H1 (cell line): ENCODE measurements at regions not wholly inside any gene's neighbourhood (a gene's known extent, or its start where the extent isn't known, plus 50 kb on each side); places are given as distances from the start of the nearest gene placed in this dataset.

ENCODE experiments used
- ASH2L ChIP-seq: fragments of 200-600, 300-600 bp; sonication (generic); IDR thresholded peaks from one replicate; pipeline ENCODE4 v1.7.1; 2017; ENCODE audit warnings: low read length
- CHD1 ChIP-seq: IDR thresholded peaks from 2 replicates; pipeline ENCODE4 v1.6.1; 2012; ENCODE audit warnings: low read depth, low read length, improper control_type of control experiment
- EGR1 ChIP-seq: IDR thresholded peaks from 2 replicates; pipeline ENCODE4 v1.6.1; 2011; ENCODE audit warnings: low read depth, low read length, borderline replicate concordance
- SIRT6 ChIP-seq: IDR thresholded peaks from one replicate; pipeline ENCODE4 v1.7.1; 2012; ENCODE audit warnings: low read length, inconsistent platforms
- ZNF274 ChIP-seq: IDR thresholded peaks from 2 replicates; pipeline ENCODE4 v1.7.0; 2012; ENCODE audit warnings: low read length, borderline replicate concordance; ENCODE audit errors: extremely low read depth

DNA sequence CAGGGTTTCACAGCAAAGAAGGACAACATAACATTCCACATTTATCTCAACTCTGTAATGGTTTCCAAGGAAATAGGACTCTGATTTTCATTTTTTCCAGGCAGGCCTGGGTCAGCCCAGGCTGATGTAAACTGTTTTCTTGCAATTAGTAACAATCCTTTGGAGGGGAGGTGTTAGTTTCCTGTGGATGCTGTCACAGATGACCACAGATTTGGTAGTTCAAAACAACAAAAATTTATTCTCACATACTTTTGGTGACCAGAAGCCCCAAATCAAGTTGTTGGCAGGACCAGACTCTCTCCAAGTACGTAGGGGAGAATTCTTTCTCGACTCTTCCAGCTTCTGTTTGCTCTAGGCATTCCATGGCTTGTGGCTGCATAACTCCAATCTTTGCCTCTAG, 88.0 kb downstream of the EDEM1 start (continued):
- TF ChIP-seq ASH2L: no peak
- no peak for TF ChIP-seq EGR1
- no peak for TF ChIP-seq CHD1
- no peak for TF ChIP-seq ZNF274
- TF ChIP-seq SIRT6: no peak
